ENCODE measurements at regions not wholly inside any gene's neighbourhood (a gene's known extent, or its start where the extent isn't known, plus 50 kb on each side); places are given as distances from the start of the nearest gene placed in this dataset.
"Not testable (repeated sequence)": the region's sequence is repeated elsewhere in the genome, so short reads cannot be mapped to it uniquely, and the experiment has no call there.

DNA sequence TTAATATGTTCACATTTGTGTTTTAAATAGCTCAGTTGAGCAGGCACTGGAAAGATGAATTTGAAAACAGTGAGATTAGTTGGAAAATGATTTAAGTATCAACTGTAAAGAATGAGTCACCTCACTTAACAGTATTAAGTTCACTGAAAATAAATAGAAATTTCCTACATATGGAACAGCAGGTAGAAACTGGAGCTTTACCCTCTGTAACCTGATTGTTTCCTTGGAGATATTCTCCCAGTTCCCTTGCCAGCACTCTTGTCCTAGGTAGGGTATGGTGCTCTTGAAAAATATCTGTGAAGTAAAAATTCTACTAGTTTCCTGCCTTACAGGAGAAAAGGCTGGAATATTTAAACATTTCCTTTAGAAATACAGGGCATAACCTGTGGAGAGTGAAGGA, 81.3 kb upstream of the DLGAP1 start:
- Mint-ChIP-seq H3K9me3 (peaks cover 18% of the 10 kb centered on the region), H3K36me3 (peaks cover 15% of the 10 kb centered on the region), H3K27me3 (no peaks in the 10 kb centered on the region), H3K4me3 (no peak overlapping the region), H3K4me1 (ENCODE audit: low read depth in 2 of 2) (no peaks in the 10 kb centered on the region), H3K27ac (no peak overlapping the region)
- no peak for DNase-seq (ENCODE audit: low spot score)
- no peak for ATAC-seq

DNA sequence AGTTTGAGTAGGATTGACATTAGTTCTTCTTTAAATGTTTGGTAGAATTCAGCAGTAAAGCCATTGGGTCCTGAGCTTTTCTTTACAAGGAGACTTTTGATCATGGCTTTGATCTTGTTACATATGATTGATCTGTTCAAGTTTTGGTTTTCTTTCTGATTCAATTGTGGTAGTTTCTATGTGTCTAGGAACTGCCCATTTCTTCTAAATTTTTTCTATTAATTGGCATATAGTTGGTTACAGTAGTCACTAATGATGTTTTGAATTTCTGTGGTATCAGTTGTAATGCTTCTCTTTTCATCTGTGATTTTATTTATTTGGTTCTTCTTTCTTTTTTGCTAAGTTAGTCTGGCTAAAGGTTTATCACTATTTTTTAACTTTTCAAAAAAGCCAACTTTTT, 73.3 kb upstream of the DLGAP1 start:
- peaks cover 10% of the 10 kb centered on the region for H3K36me3 Mint-ChIP-seq
- H3K4me3 Mint-ChIP-seq = no peak overlapping the region
- H3K4me1 Mint-ChIP-seq (ENCODE audit: low read depth in 2 of 2) = no peaks in the 10 kb centered on the region
- DNase-seq (ENCODE audit: low spot score) (no peak), ATAC-seq (no peak)
- H3K27ac Mint-ChIP-seq = no peak overlapping the region
- H3K27me3 Mint-ChIP-seq = no peaks in the 10 kb centered on the region
- H3K9me3 Mint-ChIP-seq = peaks cover 17% of the 10 kb centered on the region

DNA sequence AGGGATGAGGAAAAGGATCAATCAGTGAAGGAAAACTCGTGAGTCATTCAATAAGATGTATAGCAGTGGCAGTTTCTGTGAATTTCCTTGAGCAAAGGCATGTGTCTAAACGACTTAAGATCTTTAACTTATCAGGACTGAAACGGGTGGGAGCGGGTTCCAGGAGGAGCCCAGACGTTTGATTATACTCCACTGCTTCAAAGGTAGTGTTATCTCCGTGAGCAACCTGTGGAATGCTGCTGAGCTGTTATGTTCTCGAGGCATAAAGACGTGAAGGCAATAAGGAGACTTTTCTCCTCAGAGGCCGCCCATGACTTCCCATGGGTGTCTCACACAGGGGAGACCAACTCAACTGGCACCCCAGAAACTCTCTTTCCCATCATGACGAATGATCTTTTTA, 72.7 kb upstream of the DLGAP1 start:
- not testable (repeated sequence) for DNase-seq (ENCODE audit: low spot score); H3K4me3 Mint-ChIP-seq; ATAC-seq; H3K27me3 Mint-ChIP-seq; H3K36me3 Mint-ChIP-seq; H3K4me1 Mint-ChIP-seq (ENCODE audit: low read depth in 2 of 2); H3K27ac Mint-ChIP-seq
- peaks cover 14% of the 10 kb centered on the region for H3K9me3 Mint-ChIP-seq

DNA sequence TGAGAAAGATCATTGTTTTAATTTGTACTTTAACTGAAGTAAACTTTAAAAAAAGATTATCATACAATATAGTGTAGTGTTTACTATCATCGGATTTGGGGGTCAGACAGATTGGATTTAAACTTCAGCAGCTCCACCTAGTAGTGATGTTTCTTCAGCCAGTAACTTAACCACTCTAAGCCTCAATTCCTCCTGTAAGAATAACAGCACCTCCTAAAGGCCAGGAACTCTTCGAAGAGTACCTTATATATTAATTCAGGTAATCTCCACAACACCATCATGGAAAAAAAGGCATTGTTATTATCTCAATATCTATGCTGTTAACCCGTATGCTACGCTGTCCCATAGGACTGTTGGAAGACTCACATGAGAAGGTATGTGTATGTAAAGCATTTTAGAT, 69.0 kb upstream of the DLGAP1 start:
- Mint-ChIP-seq H3K27ac (no peak overlapping the region), H3K4me1 (ENCODE audit: low read depth in 2 of 2) (no peaks in the 10 kb centered on the region), H3K4me3 (no peak overlapping the region), H3K9me3 (peaks cover 13% of the 10 kb centered on the region), H3K36me3 (peaks cover 6% of the 10 kb centered on the region), H3K27me3 (no peaks in the 10 kb centered on the region)
- ATAC-seq = no peak
- DNase-seq (ENCODE audit: low spot score) = no peak

DNA sequence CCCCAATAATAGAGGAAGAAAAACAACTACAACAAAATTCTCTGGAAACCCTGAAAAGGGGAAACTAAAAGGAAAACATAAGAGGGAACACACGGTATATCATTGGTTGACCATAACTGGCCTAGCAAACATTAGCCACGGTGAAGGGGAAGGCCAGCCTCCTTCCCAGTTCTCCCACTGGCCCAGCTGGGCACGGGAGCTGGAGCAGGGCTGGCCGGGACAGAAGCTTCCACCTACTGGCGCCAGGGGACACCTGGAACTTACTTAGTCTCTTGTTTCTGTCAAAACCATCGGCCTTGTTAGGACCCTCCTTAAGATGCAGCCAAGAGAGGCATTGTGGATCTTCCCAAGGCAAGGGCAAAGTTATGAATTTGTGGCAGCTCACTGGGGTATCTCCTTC, 56.1 kb upstream of the DLGAP1 start:
- no peak overlapping the region for H3K4me3 Mint-ChIP-seq
- H3K9me3 Mint-ChIP-seq = peaks cover 16% of the 10 kb centered on the region
- no peak for DNase-seq (ENCODE audit: low spot score)
- no peak for ATAC-seq
- H3K4me1 Mint-ChIP-seq (ENCODE audit: low read depth in 2 of 2) = no peaks in the 10 kb centered on the region
- peaks cover 9% of the 10 kb centered on the region for H3K36me3 Mint-ChIP-seq
- H3K27ac Mint-ChIP-seq = no peak overlapping the region
- no peaks in the 10 kb centered on the region for H3K27me3 Mint-ChIP-seq

DNA sequence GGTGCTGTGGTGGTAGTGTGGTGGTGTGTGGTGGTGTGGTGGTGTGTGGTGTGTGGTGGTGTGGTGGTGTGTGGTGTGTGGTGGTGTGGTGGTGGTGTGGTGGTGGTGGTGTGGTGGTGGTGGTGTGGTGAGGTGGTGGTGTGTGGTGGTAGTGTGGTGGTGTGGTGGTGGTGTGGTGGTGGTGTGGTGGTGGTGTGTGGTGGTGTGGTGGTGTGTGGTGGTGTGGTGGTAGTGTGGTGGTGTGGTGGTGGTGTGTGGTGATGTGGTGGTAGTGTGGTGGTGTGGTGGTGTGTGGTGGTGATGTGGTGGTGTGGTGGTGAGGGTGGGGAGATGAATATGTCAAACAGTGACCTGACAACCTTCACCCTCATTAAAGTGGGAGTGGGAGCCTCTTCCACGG, 55.6 kb upstream of the DLGAP1 start:
- H3K36me3 Mint-ChIP-seq = peaks cover 9% of the 10 kb centered on the region
- peak; percentile 40 to 75 for ATAC-seq

DNA sequence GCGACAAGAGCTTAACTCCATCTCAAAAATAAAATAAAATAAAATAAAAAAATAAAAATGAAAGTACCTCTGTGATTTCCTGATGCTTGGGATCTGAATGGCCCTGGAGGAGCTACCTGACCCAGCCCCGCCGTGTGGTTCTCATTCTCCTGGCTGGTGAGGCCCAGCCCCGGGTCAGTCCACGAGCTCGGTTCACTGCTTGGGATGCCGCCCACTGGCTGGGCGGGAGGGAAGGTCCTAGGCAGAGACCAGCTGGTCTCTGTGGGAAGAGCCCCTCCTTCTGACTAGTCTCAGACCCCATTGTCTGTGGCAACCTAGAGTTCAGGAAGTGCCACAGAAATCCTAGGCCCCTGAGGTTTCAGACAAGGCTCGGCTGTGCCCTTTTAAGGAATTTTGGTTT, 55.1 kb upstream of the DLGAP1 start:
- ATAC-seq = no peak
- no peak overlapping the region for H3K27ac Mint-ChIP-seq
- no peak overlapping the region for H3K4me3 Mint-ChIP-seq
- H3K36me3 Mint-ChIP-seq = peaks cover 9% of the 10 kb centered on the region
- no peaks in the 10 kb centered on the region for H3K27me3 Mint-ChIP-seq
- H3K9me3 Mint-ChIP-seq = peaks cover 17% of the 10 kb centered on the region
- no peak for DNase-seq (ENCODE audit: low spot score)
- no peaks in the 10 kb centered on the region for H3K4me1 Mint-ChIP-seq (ENCODE audit: low read depth in 2 of 2)

More for the DNA sequence above, 55.6 kb upstream of the DLGAP1 start:
- H3K27me3 Mint-ChIP-seq = no peaks in the 10 kb centered on the region
- H3K4me1 Mint-ChIP-seq (ENCODE audit: low read depth in 2 of 2) = no peaks in the 10 kb centered on the region
- peaks cover 17% of the 10 kb centered on the region for H3K9me3 Mint-ChIP-seq
- H3K4me3 Mint-ChIP-seq = no peak overlapping the region
- no peak for DNase-seq (ENCODE audit: low spot score)
- no peak overlapping the region for H3K27ac Mint-ChIP-seq

All from natural killer cell treated with Interleukin-12 subunit alpha and Interleukin-12 subunit beta and Interleukin-15 and Interleukin-18, amount 100 ng/mL, for 72 hours (primary cell).